NCI-H1930 (cell line): ENCODE measurements at regions not wholly inside any gene's neighbourhood (a gene's known extent, or its start where the extent isn't known, plus 50 kb on each side); places are given as distances from the start of the nearest gene placed in this dataset.
"Not testable (repeated sequence)": the region's sequence is repeated elsewhere in the genome, so short reads cannot be mapped to it uniquely, and the experiment has no call there.

ENCODE experiments used
- DNase-seq, 2 experiments: peaks; one replicate each; lab custom pipeline; 2025; lab: John Stamatoyannopoulos, UW

- DNase-seq = no peak
Observed at GRCh38 chr4:79175716-79176115, 150.1 kb downstream of the NAA11 start.

GRCh38 chr4:79174490-79175252, 151.2 kb downstream of the NAA11 start:
- DNase-seq = no peak

- DNase-seq = no peak
Observed at GRCh38 chr4:79173186-79173585, 152.7 kb downstream of the NAA11 start.

- no peak for DNase-seq
Observed at GRCh38 chr4:79170077-79170476, 155.8 kb downstream of the NAA11 start.

GRCh38 chr4:79164907-79165610, 160.8 kb downstream of the NAA11 start:
- DNase-seq = peak; percentile 64 to 96

- DNase-seq = no peak
Observed at GRCh38 chr4:79163981-79164490, 161.8 kb downstream of the NAA11 start.

- DNase-seq = no peak
Observed at GRCh38 chr4:79160962-79161361, 164.9 kb downstream of the NAA11 start.

- not testable (repeated sequence) for DNase-seq
Observed at GRCh38 chr4:79158705-79159104, 167.2 kb downstream of the NAA11 start.

- DNase-seq = no peak
Observed at GRCh38 chr4:79155336-79155735, 170.5 kb downstream of the NAA11 start.

GRCh38 chr4:79150820-79151416, 174.9 kb downstream of the NAA11 start:
- DNase-seq = no peak

- no peak for DNase-seq
Observed at GRCh38 chr4:79148369-79148768, 177.5 kb downstream of the NAA11 start.

GRCh38 chr4:79147251-79147650, 178.6 kb downstream of the NAA11 start:
- DNase-seq = no peak

GRCh38 chr4:79141530-79141929, 184.3 kb downstream of the NAA11 start:
- DNase-seq = no peak

- DNase-seq = no peak
Observed at GRCh38 chr4:79134767-79135166, 191.1 kb downstream of the NAA11 start.

GRCh38 chr4:79132826-79133225, 193.0 kb downstream of the NAA11 start:
- DNase-seq = no peak

GRCh38 chr4:79121875-79122358, 182.7 kb upstream of the PAQR3 start:
- DNase-seq = no peak

GRCh38 chr4:79121223-79121622, 182.0 kb upstream of the PAQR3 start:
- DNase-seq = no peak

- DNase-seq = not testable (repeated sequence)
Observed at GRCh38 chr4:79117051-79117450, 177.8 kb upstream of the PAQR3 start.

GRCh38 chr4:79107014-79107413, 167.8 kb upstream of the PAQR3 start:
- no peak for DNase-seq

- DNase-seq = no peak
Observed at GRCh38 chr4:79088946-79089691, 149.9 kb upstream of the PAQR3 start.

- DNase-seq = no peak
Observed at GRCh38 chr4:79087071-79087470, 147.8 kb upstream of the PAQR3 start.

- no peak for DNase-seq
Observed at GRCh38 chr4:79083406-79084010, 144.3 kb upstream of the PAQR3 start.
